Ishikawa (cell line): ENCODE measurements at regions not wholly inside any gene's neighbourhood (a gene's known extent, or its start where the extent isn't known, plus 50 kb on each side); places are given as distances from the start of the nearest gene placed in this dataset.

Source experiments
- CEBPB ChIP-seq: IDR thresholded peaks from 2 replicates; pipeline ENCODE4 v1.6.1; 2012
- CREB1 ChIP-seq: IDR thresholded peaks from 2 replicates; pipeline ENCODE4 v1.6.1; 2012; ENCODE audit warnings: low read depth
- EGR1 ChIP-seq: IDR thresholded peaks from 2 replicates; pipeline ENCODE4 v1.6.1; 2012
- EP300 ChIP-seq: IDR thresholded peaks from 2 replicates; pipeline ENCODE4 v1.6.1; 2012; ENCODE audit warnings: borderline replicate concordance
- FOXM1 ChIP-seq: IDR thresholded peaks from 2 replicates; pipeline ENCODE4 v1.6.1; 2012; ENCODE audit warnings: low read depth, borderline replicate concordance
- NFIC ChIP-seq: IDR thresholded peaks from 2 replicates; pipeline ENCODE4 v1.6.1; 2012
- RAD21 ChIP-seq: IDR thresholded peaks from 2 replicates; pipeline ENCODE4 v1.6.1; 2012; ENCODE audit warnings: low read depth
- TAF1 ChIP-seq: IDR thresholded peaks from 2 replicates; pipeline ENCODE4 v1.6.1; 2012; ENCODE audit warnings: low read depth, mild to moderate bottlenecking
- TCF12 ChIP-seq: IDR thresholded peaks from 2 replicates; pipeline ENCODE4 v1.6.1; 2012; ENCODE audit warnings: low read depth
- TEAD4 ChIP-seq: IDR thresholded peaks from 2 replicates; pipeline ENCODE4 v1.6.1; 2012
- YY1 ChIP-seq: IDR thresholded peaks from 2 replicates; pipeline ENCODE4 v1.6.1; 2012; ENCODE audit warnings: low read depth
- ZBTB7A ChIP-seq: IDR thresholded peaks from 2 replicates; pipeline ENCODE4 v1.6.1; 2012; ENCODE audit warnings: low read depth
- TF ChIP-seq, protein P1 (sequence below): IDR thresholded peaks from 2 replicates; pipeline ENCODE4 v1.6.1; 2012
- TF ChIP-seq, protein P2 (sequence below): IDR thresholded peaks from 2 replicates; pipeline ENCODE4 v1.6.1; 2012
- TF ChIP-seq, protein P3 (sequence below): IDR thresholded peaks from 2 replicates; pipeline ENCODE4 v1.6.1; 2012; ENCODE audit warnings: low read depth, mild to moderate bottlenecking

DNA sequence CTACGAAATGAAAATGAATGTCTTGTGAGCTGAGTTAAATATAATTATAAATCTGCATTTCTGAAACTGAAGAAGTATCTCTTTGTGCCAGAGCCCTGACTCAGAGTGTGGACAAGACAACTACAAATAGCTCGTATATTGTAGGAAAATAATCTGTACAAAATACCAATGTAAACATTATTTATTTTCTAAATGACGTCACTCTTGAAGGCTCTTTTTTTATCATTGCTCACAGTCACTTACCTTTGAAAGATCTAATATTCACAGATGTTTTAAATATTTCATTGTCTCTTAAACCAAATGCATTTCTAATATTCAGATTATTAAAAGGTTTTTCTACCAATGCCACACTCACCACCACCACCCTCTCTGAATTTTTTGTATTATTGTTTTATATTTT, 226.1 kb downstream of the SLCO4C1 start:
- TF ChIP-seq CEBPB, result no peak
- TF ChIP-seq, protein P1, sequence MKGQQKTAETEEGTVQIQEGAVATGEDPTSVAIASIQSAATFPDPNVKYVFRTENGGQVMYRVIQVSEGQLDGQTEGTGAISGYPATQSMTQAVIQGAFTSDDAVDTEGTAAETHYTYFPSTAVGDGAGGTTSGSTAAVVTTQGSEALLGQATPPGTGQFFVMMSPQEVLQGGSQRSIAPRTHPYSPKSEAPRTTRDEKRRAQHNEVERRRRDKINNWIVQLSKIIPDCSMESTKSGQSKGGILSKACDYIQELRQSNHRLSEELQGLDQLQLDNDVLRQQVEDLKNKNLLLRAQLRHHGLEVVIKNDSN, result no peak
- no peak for TF ChIP-seq FOXM1
- no peak for TF ChIP-seq TCF12
- TF ChIP-seq TAF1, result no peak
- TF ChIP-seq EP300, result no peak
- TF ChIP-seq TEAD4, result no peak
- TF ChIP-seq, protein P2, sequence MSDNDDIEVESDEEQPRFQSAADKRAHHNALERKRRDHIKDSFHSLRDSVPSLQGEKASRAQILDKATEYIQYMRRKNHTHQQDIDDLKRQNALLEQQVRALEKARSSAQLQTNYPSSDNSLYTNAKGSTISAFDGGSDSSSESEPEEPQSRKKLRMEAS, result no peak
- no peak for TF ChIP-seq NFIC
- no peak for TF ChIP-seq ZBTB7A

DNA sequence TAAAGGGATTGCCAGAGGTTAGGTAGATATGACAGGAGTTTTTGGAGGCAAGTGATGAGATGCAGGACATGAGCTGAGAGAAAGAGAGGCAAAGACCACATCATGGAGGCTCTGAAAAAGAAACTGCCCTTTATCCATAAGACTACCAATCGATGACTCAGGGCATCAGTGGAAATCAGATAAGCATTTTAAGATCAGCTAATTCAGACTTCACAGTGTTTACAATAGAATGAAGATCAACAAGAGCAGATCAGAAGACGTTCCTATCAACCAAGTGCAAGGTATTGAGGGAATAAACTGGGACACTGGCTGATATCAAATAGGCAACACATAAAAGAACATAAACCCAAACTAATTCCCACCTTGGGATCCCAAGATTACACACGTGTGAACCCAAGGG, 227.2 kb downstream of the SLCO4C1 start:
- TF ChIP-seq EP300 (no peak), TCF12 (no peak), FOXM1 (no peak), ZBTB7A (no peak), TEAD4 (no peak), TAF1 (no peak), YY1 (no peak), EGR1 (no peak), CREB1 (no peak), RAD21 (no peak), CEBPB (no peak), NFIC (no peak)
- TF ChIP-seq, protein P1, result no peak
- TF ChIP-seq, protein P3, sequence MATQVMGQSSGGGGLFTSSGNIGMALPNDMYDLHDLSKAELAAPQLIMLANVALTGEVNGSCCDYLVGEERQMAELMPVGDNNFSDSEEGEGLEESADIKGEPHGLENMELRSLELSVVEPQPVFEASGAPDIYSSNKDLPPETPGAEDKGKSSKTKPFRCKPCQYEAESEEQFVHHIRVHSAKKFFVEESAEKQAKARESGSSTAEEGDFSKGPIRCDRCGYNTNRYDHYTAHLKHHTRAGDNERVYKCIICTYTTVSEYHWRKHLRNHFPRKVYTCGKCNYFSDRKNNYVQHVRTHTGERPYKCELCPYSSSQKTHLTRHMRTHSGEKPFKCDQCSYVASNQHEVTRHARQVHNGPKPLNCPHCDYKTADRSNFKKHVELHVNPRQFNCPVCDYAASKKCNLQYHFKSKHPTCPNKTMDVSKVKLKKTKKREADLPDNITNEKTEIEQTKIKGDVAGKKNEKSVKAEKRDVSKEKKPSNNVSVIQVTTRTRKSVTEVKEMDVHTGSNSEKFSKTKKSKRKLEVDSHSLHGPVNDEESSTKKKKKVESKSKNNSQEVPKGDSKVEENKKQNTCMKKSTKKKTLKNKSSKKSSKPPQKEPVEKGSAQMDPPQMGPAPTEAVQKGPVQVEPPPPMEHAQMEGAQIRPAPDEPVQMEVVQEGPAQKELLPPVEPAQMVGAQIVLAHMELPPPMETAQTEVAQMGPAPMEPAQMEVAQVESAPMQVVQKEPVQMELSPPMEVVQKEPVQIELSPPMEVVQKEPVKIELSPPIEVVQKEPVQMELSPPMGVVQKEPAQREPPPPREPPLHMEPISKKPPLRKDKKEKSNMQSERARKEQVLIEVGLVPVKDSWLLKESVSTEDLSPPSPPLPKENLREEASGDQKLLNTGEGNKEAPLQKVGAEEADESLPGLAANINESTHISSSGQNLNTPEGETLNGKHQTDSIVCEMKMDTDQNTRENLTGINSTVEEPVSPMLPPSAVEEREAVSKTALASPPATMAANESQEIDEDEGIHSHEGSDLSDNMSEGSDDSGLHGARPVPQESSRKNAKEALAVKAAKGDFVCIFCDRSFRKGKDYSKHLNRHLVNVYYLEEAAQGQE, result no peak
- TF ChIP-seq, protein P2, result no peak

DNA sequence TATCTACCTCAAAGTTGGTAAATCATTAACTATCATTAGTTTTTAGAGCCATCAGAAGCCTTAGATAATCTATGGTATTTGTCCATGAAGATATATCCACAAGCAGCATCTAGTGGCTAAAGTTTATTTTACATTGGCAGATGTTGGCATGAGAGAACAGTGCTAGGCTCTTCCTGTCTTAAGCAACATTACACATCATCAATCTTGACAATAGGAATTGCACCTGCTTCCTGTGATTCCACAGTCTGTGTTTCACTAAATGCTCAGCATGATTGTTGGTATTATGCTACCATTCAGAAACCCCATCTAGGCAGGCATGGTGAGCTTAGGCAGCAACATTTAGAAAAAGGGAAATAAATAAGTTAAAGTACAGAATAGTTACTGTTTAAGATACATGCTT, 246.6 kb downstream of the SLCO4C1 start:
- TF ChIP-seq FOXM1 (no peak), EGR1 (no peak), NFIC (no peak), TCF12 (no peak), EP300 (no peak), RAD21 (no peak)
- TF ChIP-seq, protein P2, result no peak
- TF ChIP-seq, protein P1, result no peak
- TF ChIP-seq, protein P3, result no peak

DNA sequence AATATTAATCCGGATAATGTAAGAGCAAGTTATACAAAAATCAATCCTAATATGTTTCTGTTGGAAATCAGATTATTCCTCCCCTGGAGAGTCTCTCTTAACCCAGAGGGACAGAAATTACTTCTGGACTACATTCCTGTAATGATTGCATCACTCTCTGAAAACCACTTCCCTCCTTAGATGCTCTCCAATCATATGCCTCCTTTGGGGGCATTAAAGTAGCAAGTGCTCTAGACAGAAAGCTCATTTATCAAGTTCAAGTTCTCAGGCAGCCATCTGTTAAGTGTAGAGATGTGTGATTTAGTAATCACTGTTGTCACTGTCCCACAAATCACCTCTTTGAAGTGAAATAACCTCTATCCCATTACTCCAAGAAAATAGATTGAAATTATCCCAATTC, 247.1 kb downstream of the SLCO4C1 start:
- TF ChIP-seq CEBPB, result peak; percentile 61
- TF ChIP-seq, protein P1, result no peak

DNA sequence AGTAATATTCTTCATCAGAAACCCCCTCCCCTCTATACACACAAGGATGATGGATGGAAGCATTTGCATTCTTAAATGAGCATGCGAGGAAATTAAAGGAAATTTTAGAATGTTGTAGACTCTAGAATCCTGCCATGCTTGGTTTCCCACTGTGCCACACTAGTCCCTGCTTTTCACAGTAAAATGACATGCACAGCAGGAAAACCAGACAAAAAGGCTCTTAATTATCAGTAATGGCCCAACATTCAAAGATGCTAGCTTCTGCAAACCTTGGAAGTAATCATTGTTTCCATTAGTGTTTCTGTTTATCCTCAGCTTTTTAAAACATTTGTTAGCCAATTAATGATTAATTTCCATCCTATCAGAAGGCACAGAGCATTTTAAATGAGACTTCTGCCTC, 255.8 kb downstream of the SLCO4C1 start:
- TF ChIP-seq EP300, result no peak
- no peak for TF ChIP-seq TCF12
- TF ChIP-seq, protein P2, result no peak
- no peak for TF ChIP-seq NFIC
- TF ChIP-seq ZBTB7A, result no peak
- no peak for TF ChIP-seq YY1
- no peak for TF ChIP-seq RAD21
- no peak for TF ChIP-seq CREB1
- no peak for TF ChIP-seq CEBPB
- no peak for TF ChIP-seq EGR1
- TF ChIP-seq TAF1, result no peak
- TF ChIP-seq FOXM1, result no peak
- TF ChIP-seq, protein P3, result no peak
- TF ChIP-seq, protein P1, result no peak
- no peak for TF ChIP-seq TEAD4
